GM19397 (cell line): ENCODE measurements at regions not wholly inside any gene's neighbourhood (a gene's known extent, or its start where the extent isn't known, plus 50 kb on each side); places are given as distances from the start of the nearest gene placed in this dataset.
A peak's percentile ranks its signal among the peaks of the same experiment; 100 is the strongest.

Source experiments
- ATAC-seq: cut with Tn5 transposase; IDR thresholded peaks from one replicate; pipeline ENCODE4 v1.9.1; 2021; ENCODE audit warnings: mild to moderate bottlenecking, moderate library complexity; ENCODE audit not compliant: unreplicated experiment

- no peak for ATAC-seq
Measured at GRCh38 chr12:72082986-72083820, 144.6 kb downstream of the TPH2 start.

- no peak for ATAC-seq
Measured at GRCh38 chr12:72084061-72084460, 145.4 kb downstream of the TPH2 start.

- ATAC-seq: no peak
Measured at GRCh38 chr12:72084880-72085279, 146.2 kb downstream of the TPH2 start.

DNA sequence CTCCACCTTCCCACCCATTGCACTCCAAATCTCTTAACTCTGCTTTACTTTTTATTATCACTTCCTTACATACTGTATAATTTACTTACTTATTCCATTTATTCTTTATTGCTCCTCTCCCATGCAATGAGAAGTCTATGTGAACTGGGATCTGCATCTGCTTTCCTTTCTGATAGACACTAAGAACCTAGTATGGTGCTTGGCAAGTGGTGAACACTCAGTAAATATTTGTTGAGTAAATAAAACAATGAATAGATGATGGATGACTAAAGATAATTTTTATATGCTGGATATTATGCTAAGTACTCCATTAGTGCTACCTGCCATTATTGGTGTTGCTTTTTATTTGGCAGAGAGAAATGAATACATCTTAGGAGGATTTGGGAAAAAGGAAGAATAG is 151.0 kb downstream of the TPH2 start:
- no peak for ATAC-seq

- ATAC-seq: no peak
Measured at GRCh38 chr12:72093424-72093823, 154.8 kb downstream of the TPH2 start.

- ATAC-seq: no peak
Measured at GRCh38 chr12:72093930-72094329, 155.3 kb downstream of the TPH2 start.

DNA sequence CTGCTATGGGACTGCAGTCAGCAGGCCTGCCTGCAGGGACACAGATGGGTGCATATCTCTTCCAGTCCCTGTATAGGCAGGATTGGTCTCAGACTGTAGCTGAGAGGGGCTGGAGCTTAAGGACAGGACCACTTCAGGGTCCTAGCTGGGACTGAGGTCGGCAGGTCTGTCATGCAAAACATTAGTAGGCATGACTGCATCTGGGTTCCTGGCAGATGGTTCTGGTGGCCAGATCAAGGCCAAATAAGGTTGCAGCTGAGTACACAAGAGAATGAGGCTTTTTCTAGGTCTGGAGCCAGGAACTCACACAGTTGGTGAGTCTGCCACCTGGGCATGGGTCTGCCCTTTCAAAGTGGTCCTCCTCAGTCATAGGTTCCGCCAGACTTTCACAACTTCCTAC is 155.8 kb downstream of the TPH2 start:
- no peak for ATAC-seq

- ATAC-seq: no peak
Measured at GRCh38 chr12:72095025-72095424, 156.4 kb downstream of the TPH2 start.

DNA sequence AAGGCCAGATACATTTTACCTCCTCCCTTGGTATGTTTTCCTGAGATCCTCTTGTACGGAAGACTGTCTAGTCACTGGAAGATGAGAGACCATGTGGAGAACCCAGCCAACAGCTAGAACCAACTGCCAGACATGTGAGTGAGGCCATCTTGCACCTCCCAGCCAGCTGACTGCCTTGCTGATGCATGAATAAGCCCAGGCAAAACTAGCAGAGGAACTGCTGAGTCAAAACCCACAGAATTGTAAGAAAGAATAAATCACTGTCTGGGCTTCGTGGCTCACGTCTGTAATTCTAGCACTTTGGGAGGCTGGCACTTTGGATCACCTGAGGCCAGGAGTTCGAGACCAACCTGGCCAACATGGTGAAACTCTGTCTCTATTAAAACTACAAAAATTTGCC is 160.0 kb downstream of the TPH2 start:
- ATAC-seq: no peak

- no peak for ATAC-seq
Measured at GRCh38 chr12:72100854-72101253, 162.2 kb downstream of the TPH2 start.

- no peak for ATAC-seq
Measured at GRCh38 chr12:72102150-72102549, 163.5 kb downstream of the TPH2 start.

DNA sequence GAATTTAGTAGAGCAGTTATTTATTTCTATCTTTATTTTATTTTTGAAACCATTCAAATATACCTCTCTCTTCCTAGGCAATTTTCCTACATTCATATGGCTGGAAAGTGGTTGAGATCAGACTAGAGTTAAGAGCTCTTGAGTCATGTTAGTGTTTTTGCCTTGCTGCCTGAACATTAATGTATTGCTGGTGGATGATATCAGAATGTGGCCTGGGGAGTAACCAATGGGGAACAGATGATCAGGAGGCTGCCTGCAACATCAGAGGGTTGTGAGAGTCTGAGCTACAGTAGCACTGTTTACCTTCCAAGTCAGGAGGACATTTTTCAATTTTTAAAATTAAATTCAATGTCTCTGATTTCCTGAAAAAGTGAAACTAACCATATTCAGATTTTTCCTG is 166.3 kb upstream of the TRHDE start:
- ATAC-seq: no peak

- no peak for ATAC-seq
Measured at GRCh38 chr12:72110937-72111650, 161.1 kb upstream of the TRHDE start.

- ATAC-seq: no peak
Measured at GRCh38 chr12:72111706-72112105, 160.5 kb upstream of the TRHDE start.

DNA sequence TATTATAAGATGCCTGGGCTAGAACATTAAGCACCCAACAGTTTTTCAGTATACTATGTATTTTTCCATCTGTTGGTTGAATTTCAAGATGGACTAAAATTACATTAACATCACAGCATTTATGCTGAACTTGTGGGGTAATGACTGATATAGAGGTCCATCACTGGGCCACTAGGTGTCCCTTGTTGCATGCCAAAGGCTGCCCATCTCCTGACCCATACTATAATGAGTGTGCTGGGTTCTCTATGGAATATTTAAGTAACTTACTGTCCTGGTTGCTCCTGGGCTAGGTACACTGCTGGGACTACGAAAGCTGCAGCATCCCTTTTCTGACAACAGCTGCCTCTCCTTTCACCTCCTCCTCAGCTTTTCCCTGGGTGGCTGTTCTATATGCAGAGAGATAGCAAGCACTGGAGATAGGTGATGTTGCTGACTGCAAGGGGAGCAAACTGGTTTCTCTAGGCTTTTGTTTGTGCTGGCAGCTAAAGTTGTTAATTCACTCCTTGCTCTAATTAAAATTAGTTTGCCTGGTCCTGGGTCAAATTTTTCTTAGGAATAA is 138.6 kb upstream of the TRHDE start:
- no peak for ATAC-seq

- ATAC-seq: no peak
Measured at GRCh38 chr12:72134246-72135020, 137.7 kb upstream of the TRHDE start.

- ATAC-seq: no peak
Measured at GRCh38 chr12:72135021-72135301, 137.2 kb upstream of the TRHDE start.

- ATAC-seq: no peak
Measured at GRCh38 chr12:72136792-72137191, 135.4 kb upstream of the TRHDE start.

DNA sequence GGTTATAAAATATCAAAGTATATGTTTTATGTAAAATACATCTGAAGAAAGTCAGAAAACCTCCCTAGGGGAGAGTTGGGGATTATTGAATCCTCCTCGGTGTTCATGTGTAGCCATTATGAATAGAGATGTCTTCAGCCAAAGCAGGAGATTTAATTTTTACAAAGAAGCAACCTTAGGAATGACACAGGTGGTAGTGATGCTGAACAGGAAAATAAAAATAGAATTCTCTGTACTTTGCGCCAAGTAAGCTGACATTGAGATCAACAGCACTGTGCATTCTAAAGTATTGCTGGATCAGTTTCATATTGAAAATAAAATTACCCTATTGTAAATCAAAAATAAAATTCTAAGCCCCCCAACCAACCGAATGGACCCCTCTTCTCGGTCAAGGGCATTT is 132.8 kb upstream of the TRHDE start:
- no peak for ATAC-seq

DNA sequence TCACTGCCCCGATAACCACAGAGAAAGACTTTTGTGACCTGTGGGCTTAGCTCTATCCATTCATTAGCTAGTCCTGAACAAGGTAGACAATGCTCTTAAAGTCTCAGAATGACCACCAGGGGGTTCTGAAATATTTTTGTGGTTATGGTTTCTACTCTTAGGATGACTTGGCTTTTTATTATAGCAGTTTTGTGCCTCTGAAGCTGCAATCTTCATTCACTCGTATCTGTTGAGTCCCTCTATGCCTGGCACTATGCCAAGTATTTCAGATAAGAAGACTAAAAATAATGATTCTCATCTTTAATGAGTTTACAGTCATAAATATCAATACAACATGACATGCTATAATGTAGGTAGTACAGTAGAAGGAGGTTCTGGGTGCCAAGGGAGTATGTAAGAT is 130.8 kb upstream of the TRHDE start:
- peak; percentile 92 for ATAC-seq

- ATAC-seq: no peak
Measured at GRCh38 chr12:72144553-72144952, 127.6 kb upstream of the TRHDE start.

DNA sequence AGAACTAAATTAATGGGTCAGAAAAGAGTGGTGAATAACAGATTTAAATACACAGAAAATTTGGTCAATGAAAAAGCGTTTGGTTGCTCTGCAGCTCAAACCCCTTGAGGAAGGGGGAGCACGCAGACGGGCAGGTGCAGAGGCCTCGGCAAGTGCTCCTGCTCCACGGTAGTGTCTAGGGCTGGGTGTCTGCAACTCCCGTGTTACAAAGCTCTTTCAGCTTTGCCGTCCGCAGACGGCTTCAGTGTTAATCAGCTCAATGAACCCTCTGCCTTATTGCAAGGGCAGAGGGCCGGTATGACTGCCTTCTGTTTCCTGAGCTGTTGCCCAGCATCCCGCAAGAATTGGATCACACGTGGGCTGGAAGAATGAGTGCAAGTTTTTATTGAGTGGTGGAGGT is 125.7 kb upstream of the TRHDE start:
- ATAC-seq: no peak
